Stimulated activated memory B cell treated with anti-CD40 and anti-IgM and Interleukin-4, amounts not matched to agents 10 μg/mL and 1 μg/mL and 100 μg/mL, for 72 hours (primary cell): ENCODE measurements at regions not wholly inside any gene's neighbourhood (a gene's known extent, or its start where the extent isn't known, plus 50 kb on each side); places are given as distances from the start of the nearest gene placed in this dataset.

Experiments used
- ATAC-seq: fragments of 150-1000 bp; cut with Tn5 transposase; 2 replicates; pipeline ENCODE4 v1.10.0; 2021
- H3K27ac Mint-ChIP-seq: one replicate; pipeline ENCODE4 v1.8.0; 2022; ENCODE audit warnings: mild to moderate bottlenecking, mixed read lengths
- H3K27me3 Mint-ChIP-seq: one replicate; pipeline ENCODE4 v1.8.0; 2022; ENCODE audit warnings: mixed read lengths
- H3K36me3 Mint-ChIP-seq: one replicate; pipeline ENCODE4 v1.8.0; 2022; ENCODE audit warnings: mixed read lengths
- H3K4me1 Mint-ChIP-seq: one replicate; pipeline ENCODE4 v1.8.0; 2022; ENCODE audit warnings: mixed read lengths
- H3K4me3 Mint-ChIP-seq: one replicate; pipeline ENCODE4 v1.8.0; 2022; ENCODE audit warnings: mild to moderate bottlenecking, moderate library complexity, mixed read lengths
- H3K9me3 Mint-ChIP-seq: one replicate; pipeline ENCODE4 v1.8.0; 2022; ENCODE audit warnings: mixed read lengths

GRCh38 chr16:80055831-80056230 is 455.3 kb upstream of the MAF start:
- no peak for ATAC-seq
- H3K36me3 Mint-ChIP-seq: no peaks in the 10 kb centered on the region
- no peaks in the 10 kb centered on the region for H3K27me3 Mint-ChIP-seq
- no peaks in the 10 kb centered on the region for H3K4me1 Mint-ChIP-seq
- no peak overlapping the region for H3K27ac Mint-ChIP-seq
- no peak overlapping the region for H3K4me3 Mint-ChIP-seq
- no peaks in the 10 kb centered on the region for H3K9me3 Mint-ChIP-seq

- ATAC-seq: no peak
- no peaks in the 10 kb centered on the region for H3K9me3 Mint-ChIP-seq
These were observed 454.1 kb upstream of the MAF start for GRCh38 chr16:80054647-80055046.

GRCh38 chr16:80051040-80051439 is 450.5 kb upstream of the MAF start:
- Mint-ChIP-seq H3K4me1 (no peaks in the 10 kb centered on the region), H3K27me3 (no peaks in the 10 kb centered on the region), H3K9me3 (no peaks in the 10 kb centered on the region), H3K4me3 (no peak overlapping the region), H3K36me3 (no peaks in the 10 kb centered on the region), H3K27ac (no peak overlapping the region)
- ATAC-seq: no peak

More at GRCh38 chr16:80054647-80055046, 454.1 kb upstream of the MAF start:
- Mint-ChIP-seq H3K27me3 (no peaks in the 10 kb centered on the region), H3K4me3 (no peak overlapping the region), H3K27ac (no peak overlapping the region), H3K4me1 (no peaks in the 10 kb centered on the region), H3K36me3 (no peaks in the 10 kb centered on the region)

GRCh38 chr16:80048250-80048649 is 447.7 kb upstream of the MAF start:
- Mint-ChIP-seq H3K27ac (no peak overlapping the region), H3K36me3 (no peaks in the 10 kb centered on the region), H3K27me3 (peaks cover under 1% of the 10 kb centered on the region), H3K4me3 (no peak overlapping the region), H3K9me3 (no peaks in the 10 kb centered on the region), H3K4me1 (no peaks in the 10 kb centered on the region)
- no peak for ATAC-seq

- no peak for ATAC-seq
- Mint-ChIP-seq H3K27me3 (peaks cover 4% of the 10 kb centered on the region), H3K4me1 (no peaks in the 10 kb centered on the region)
These were observed 447.3 kb upstream of the MAF start for GRCh38 chr16:80047842-80048241.

GRCh38 chr16:80046848-80047247 is 446.3 kb upstream of the MAF start:
- no peak for ATAC-seq
- no peak overlapping the region for H3K27ac Mint-ChIP-seq
- no peaks in the 10 kb centered on the region for H3K4me1 Mint-ChIP-seq

More at GRCh38 chr16:80047842-80048241, 447.3 kb upstream of the MAF start:
- Mint-ChIP-seq H3K27ac (no peak overlapping the region), H3K4me3 (no peak overlapping the region), H3K9me3 (no peaks in the 10 kb centered on the region), H3K36me3 (no peaks in the 10 kb centered on the region)

GRCh38 chr16:80046261-80046660 is 445.7 kb upstream of the MAF start:
- no peaks in the 10 kb centered on the region for H3K4me1 Mint-ChIP-seq
- peaks cover 6% of the 10 kb centered on the region for H3K27me3 Mint-ChIP-seq
- H3K27ac Mint-ChIP-seq: no peak overlapping the region
- no peak for ATAC-seq
- H3K36me3 Mint-ChIP-seq: no peaks in the 10 kb centered on the region
- H3K9me3 Mint-ChIP-seq: no peaks in the 10 kb centered on the region
- no peak overlapping the region for H3K4me3 Mint-ChIP-seq

More at GRCh38 chr16:80046848-80047247, 446.3 kb upstream of the MAF start:
- H3K27me3 Mint-ChIP-seq: peaks cover 6% of the 10 kb centered on the region
- H3K4me3 Mint-ChIP-seq: no peak overlapping the region
- no peaks in the 10 kb centered on the region for H3K36me3 Mint-ChIP-seq
- no peaks in the 10 kb centered on the region for H3K9me3 Mint-ChIP-seq

- H3K27ac Mint-ChIP-seq: no peak overlapping the region
These were observed 445.3 kb upstream of the MAF start for GRCh38 chr16:80045861-80046260.

GRCh38 chr16:80041410-80041809 is 440.9 kb upstream of the MAF start:
- no peak for ATAC-seq
- Mint-ChIP-seq H3K27me3 (peaks cover 6% of the 10 kb centered on the region), H3K36me3 (no peaks in the 10 kb centered on the region), H3K4me3 (no peak overlapping the region), H3K9me3 (no peaks in the 10 kb centered on the region), H3K27ac (no peak overlapping the region), H3K4me1 (no peaks in the 10 kb centered on the region)

More at GRCh38 chr16:80045861-80046260, 445.3 kb upstream of the MAF start:
- no peak overlapping the region for H3K4me3 Mint-ChIP-seq
- no peaks in the 10 kb centered on the region for H3K36me3 Mint-ChIP-seq
- peaks cover 6% of the 10 kb centered on the region for H3K27me3 Mint-ChIP-seq
- ATAC-seq: no peak
- H3K4me1 Mint-ChIP-seq: no peaks in the 10 kb centered on the region
- no peaks in the 10 kb centered on the region for H3K9me3 Mint-ChIP-seq

GRCh38 chr16:80040814-80041213 is 440.3 kb upstream of the MAF start:
- no peaks in the 10 kb centered on the region for H3K9me3 Mint-ChIP-seq
- no peak overlapping the region for H3K27ac Mint-ChIP-seq
- H3K4me3 Mint-ChIP-seq: no peak overlapping the region
- no peaks in the 10 kb centered on the region for H3K4me1 Mint-ChIP-seq
- peaks cover 6% of the 10 kb centered on the region for H3K27me3 Mint-ChIP-seq
- ATAC-seq: no peak
- no peaks in the 10 kb centered on the region for H3K36me3 Mint-ChIP-seq

GRCh38 chr16:80040413-80040812 is 439.9 kb upstream of the MAF start:
- no peaks in the 10 kb centered on the region for H3K9me3 Mint-ChIP-seq
- no peaks in the 10 kb centered on the region for H3K36me3 Mint-ChIP-seq
- no peak overlapping the region for H3K27ac Mint-ChIP-seq
- H3K4me1 Mint-ChIP-seq: no peaks in the 10 kb centered on the region
- no peak for ATAC-seq
- peaks cover 6% of the 10 kb centered on the region for H3K27me3 Mint-ChIP-seq
- no peak overlapping the region for H3K4me3 Mint-ChIP-seq

GRCh38 chr16:80039777-80040176 is 439.2 kb upstream of the MAF start:
- peaks cover 6% of the 10 kb centered on the region for H3K27me3 Mint-ChIP-seq
- ATAC-seq: no peak
- H3K9me3 Mint-ChIP-seq: no peaks in the 10 kb centered on the region
- no peaks in the 10 kb centered on the region for H3K36me3 Mint-ChIP-seq
- H3K27ac Mint-ChIP-seq: no peak overlapping the region
- H3K4me1 Mint-ChIP-seq: no peaks in the 10 kb centered on the region
- H3K4me3 Mint-ChIP-seq: no peak overlapping the region

- Mint-ChIP-seq H3K4me3 (no peak overlapping the region), H3K36me3 (no peaks in the 10 kb centered on the region), H3K27me3 (peaks cover 6% of the 10 kb centered on the region), H3K27ac (no peak overlapping the region), H3K4me1 (no peaks in the 10 kb centered on the region), H3K9me3 (peaks cover under 1% of the 10 kb centered on the region)
- ATAC-seq: no peak
These were observed 438.0 kb upstream of the MAF start for GRCh38 chr16:80038566-80038965.

GRCh38 chr16:80034948-80035663 is 434.6 kb upstream of the MAF start:
- Mint-ChIP-seq H3K27me3 (no peaks in the 10 kb centered on the region), H3K9me3 (peaks cover 5% of the 10 kb centered on the region), H3K36me3 (no peaks in the 10 kb centered on the region), H3K4me3 (no peak overlapping the region), H3K4me1 (no peaks in the 10 kb centered on the region), H3K27ac (no peak overlapping the region)
- no peak for ATAC-seq

GRCh38 chr16:80034469-80034826 is 433.9 kb upstream of the MAF start:
- Mint-ChIP-seq H3K4me3 (no peak overlapping the region), H3K9me3 (peaks cover 5% of the 10 kb centered on the region), H3K36me3 (no peaks in the 10 kb centered on the region), H3K27ac (no peak overlapping the region), H3K4me1 (no peaks in the 10 kb centered on the region), H3K27me3 (no peaks in the 10 kb centered on the region)
- ATAC-seq: no peak

GRCh38 chr16:80033783-80034468 is 433.4 kb upstream of the MAF start:
- Mint-ChIP-seq H3K27me3 (no peaks in the 10 kb centered on the region), H3K4me3 (no peak overlapping the region), H3K36me3 (no peaks in the 10 kb centered on the region), H3K27ac (no peak overlapping the region), H3K4me1 (no peaks in the 10 kb centered on the region), H3K9me3 (peaks cover 5% of the 10 kb centered on the region)
- ATAC-seq: no peak
